ENCODE measurements at regions not wholly inside any gene's neighbourhood (a gene's known extent, or its start where the extent isn't known, plus 50 kb on each side); places are given as distances from the start of the nearest gene placed in this dataset.

DNA sequence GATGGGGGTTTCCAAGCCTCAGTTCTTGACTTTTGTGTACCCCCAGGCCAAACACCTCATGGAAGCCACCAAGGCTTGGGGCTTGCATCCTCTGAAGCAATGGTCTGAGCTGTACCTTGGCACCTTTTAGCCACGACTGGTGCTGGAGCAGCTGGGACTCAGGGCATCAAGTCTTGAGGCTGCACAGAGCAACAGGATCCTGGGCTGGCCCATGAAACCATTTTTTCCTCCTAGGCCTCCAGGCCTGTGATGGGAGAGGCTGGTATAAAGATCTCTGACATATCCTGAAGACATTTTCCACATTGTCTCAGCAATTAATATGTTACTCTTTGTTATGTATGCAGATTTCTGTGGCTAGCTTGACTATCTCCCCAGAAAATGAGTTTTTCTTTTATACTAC is 269.1 kb upstream of the TBX18 start:
- Histone ChIP-seq H3K9me3 (ENCODE audit: control insufficient read depth, insufficient read depth, low read length) (0 out of 2 replicates have a peak, but pooled peaks cover 2% of the 10 kb centered on the region), H3K56ac (ENCODE audit: extremely low read depth, insufficient read depth, low read length) (no peak overlapping the region), H3K4me3 (ENCODE audit: insufficient read depth, low read depth, low read length) (no peak overlapping the region), H3K36me3 (ENCODE audit: control insufficient read depth, insufficient read depth, low read length) (no peaks in the 10 kb centered on the region), H3K18ac (ENCODE audit: low read depth, low read length) (no peak overlapping the region), H2BK120ac (ENCODE audit: low read depth, low read length) (no peak overlapping the region), H2AK9ac (replicated peaks; ENCODE audit: low read depth, low read length, poor library complexity) (no peak overlapping the region), H3K27me3 (ENCODE audit: control insufficient read depth, insufficient read depth, low read length) (no peaks in the 10 kb centered on the region), H3K4me1 (ENCODE audit: control insufficient read depth, insufficient read depth, low read length) (no peaks in the 10 kb centered on the region), H4K8ac (ENCODE audit: low read depth in 2 of 2, low read length in 2 of 2) (no peak overlapping the region), H3K79me1 (ENCODE audit: low read depth in 1 of 2, low read length in 2 of 2) (no peaks in the 10 kb centered on the region), H4K5ac (ENCODE audit: low read depth, low read length) (no peak overlapping the region), H3K4me2 (ENCODE audit: low read depth, low read length) (no peak overlapping the region), H4K91ac (ENCODE audit: insufficient read depth, low read depth, low read length) (no peak overlapping the region), H3K23ac (ENCODE audit: low read depth, low read length) (no peak overlapping the region), H4K20me1 (ENCODE audit: insufficient read depth, low read length) (no peaks in the 10 kb centered on the region), H3K4ac (ENCODE audit: low read depth, low read length) (no peak overlapping the region), H2BK5ac (ENCODE audit: low read depth, low read length, poor library complexity, severe bottlenecking) (no peak overlapping the region), H2BK15ac (ENCODE audit: low read depth, low read length) (no peak overlapping the region), H2BK20ac (ENCODE audit: low read depth, low read length) (no peak overlapping the region), H2AK5ac (ENCODE audit: low read depth, low read length) (no peak overlapping the region), H3K9ac (ENCODE audit: low read depth, low read length) (no peak overlapping the region), H2AFZ (replicated peaks; ENCODE audit: low read length, poor library complexity) (no peak overlapping the region), H3K27ac (ENCODE audit: insufficient read depth, low read length) (no peak overlapping the region), H3K9me1 (ENCODE audit: insufficient read depth, low read length) (no peaks in the 10 kb centered on the region), H3K14ac (replicated peaks; ENCODE audit: low read depth, low read length) (no peak overlapping the region)
- WGBS, 2 experiments (ENCODE audit: extremely low coverage in 2 of 2, insufficient read length in 1 of 2): no CpG with 5 or more reads among the region's 1 CpG
- intact Hi-C loops (cut with micrococcal nuclease): no loop called here
- in situ Hi-C loops (cut with MboI; ENCODE audit: low sequenced_read_pairs): no loop called here
- ChIA-PET POLR2A (ENCODE audit: unreplicated experiment) (no interaction called here), CTCF (no interaction called here)
- TF ChIP-seq CEBPB (IDR thresholded peaks at IDR 0.05; ENCODE audit: low read depth, low read length): no peak
- TF ChIP-seq MAZ (IDR thresholded peaks at IDR 0.05; ENCODE audit: borderline replicate concordance, low read depth, low read length): no peak
- no peak for TF ChIP-seq MAFK (IDR thresholded peaks at IDR 0.05; ENCODE audit: low read depth, low read length)
- no peak for TF ChIP-seq NFE2L2 (IDR thresholded peaks at IDR 0.05; ENCODE audit: low read depth, low read length)
- no peak for TF ChIP-seq RAD21 (IDR thresholded peaks at IDR 0.05; ENCODE audit: low read length)
- no peak for TF ChIP-seq FOS (IDR thresholded peaks at IDR 0.05; ENCODE audit: low read depth, low read length)
- no peak for TF ChIP-seq RCOR1 (IDR thresholded peaks at IDR 0.05; ENCODE audit: insufficient replicate concordance, low read length)
- TF ChIP-seq BHLHE40 (IDR thresholded peaks at IDR 0.05; ENCODE audit: low read depth, low read length): no peak
- TF ChIP-seq MXI1 (IDR thresholded peaks at IDR 0.05; ENCODE audit: borderline replicate concordance, low read depth, low read length): no peak
- no peak for TF ChIP-seq SMC3 (IDR thresholded peaks at IDR 0.05; ENCODE audit: low read depth, low read length)
- TF ChIP-seq, protein P1, sequence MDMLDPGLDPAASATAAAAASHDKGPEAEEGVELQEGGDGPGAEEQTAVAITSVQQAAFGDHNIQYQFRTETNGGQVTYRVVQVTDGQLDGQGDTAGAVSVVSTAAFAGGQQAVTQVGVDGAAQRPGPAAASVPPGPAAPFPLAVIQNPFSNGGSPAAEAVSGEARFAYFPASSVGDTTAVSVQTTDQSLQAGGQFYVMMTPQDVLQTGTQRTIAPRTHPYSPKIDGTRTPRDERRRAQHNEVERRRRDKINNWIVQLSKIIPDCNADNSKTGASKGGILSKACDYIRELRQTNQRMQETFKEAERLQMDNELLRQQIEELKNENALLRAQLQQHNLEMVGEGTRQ (IDR thresholded peaks at IDR 0.05; ENCODE audit: low read depth, low read length): no peak
- TF ChIP-seq, protein P2, sequence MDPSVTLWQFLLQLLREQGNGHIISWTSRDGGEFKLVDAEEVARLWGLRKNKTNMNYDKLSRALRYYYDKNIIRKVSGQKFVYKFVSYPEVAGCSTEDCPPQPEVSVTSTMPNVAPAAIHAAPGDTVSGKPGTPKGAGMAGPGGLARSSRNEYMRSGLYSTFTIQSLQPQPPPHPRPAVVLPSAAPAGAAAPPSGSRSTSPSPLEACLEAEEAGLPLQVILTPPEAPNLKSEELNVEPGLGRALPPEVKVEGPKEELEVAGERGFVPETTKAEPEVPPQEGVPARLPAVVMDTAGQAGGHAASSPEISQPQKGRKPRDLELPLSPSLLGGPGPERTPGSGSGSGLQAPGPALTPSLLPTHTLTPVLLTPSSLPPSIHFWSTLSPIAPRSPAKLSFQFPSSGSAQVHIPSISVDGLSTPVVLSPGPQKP (IDR thresholded peaks at IDR 0.05; ENCODE audit: borderline replicate concordance, low read depth, low read length): no peak
- no peak for TF ChIP-seq POLR2A (IDR thresholded peaks at IDR 0.05; ENCODE audit: low read depth, low read length)
- TF ChIP-seq, protein P3, sequence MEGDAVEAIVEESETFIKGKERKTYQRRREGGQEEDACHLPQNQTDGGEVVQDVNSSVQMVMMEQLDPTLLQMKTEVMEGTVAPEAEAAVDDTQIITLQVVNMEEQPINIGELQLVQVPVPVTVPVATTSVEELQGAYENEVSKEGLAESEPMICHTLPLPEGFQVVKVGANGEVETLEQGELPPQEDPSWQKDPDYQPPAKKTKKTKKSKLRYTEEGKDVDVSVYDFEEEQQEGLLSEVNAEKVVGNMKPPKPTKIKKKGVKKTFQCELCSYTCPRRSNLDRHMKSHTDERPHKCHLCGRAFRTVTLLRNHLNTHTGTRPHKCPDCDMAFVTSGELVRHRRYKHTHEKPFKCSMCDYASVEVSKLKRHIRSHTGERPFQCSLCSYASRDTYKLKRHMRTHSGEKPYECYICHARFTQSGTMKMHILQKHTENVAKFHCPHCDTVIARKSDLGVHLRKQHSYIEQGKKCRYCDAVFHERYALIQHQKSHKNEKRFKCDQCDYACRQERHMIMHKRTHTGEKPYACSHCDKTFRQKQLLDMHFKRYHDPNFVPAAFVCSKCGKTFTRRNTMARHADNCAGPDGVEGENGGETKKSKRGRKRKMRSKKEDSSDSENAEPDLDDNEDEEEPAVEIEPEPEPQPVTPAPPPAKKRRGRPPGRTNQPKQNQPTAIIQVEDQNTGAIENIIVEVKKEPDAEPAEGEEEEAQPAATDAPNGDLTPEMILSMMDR (conservative IDR thresholded peaks at IDR 0.05; ENCODE audit: low read depth, low read length): no peak
- no peak for TF ChIP-seq CHD1 (IDR thresholded peaks at IDR 0.05; ENCODE audit: low read depth, low read length)
- no peak for TF ChIP-seq RFX5 (IDR thresholded peaks at IDR 0.05; ENCODE audit: low read depth, low read length)
- ATAC-seq (ENCODE audit: low read depth) (no peak), DNase-seq (no peak)
- no TSS peak for BruUV-seq (replicated peaks)
- dilution Hi-C loops (cut with HindIII; ENCODE audit: low sequenced_read_pairs, unreplicated experiment): no loop called here

Measured in IMR-90 (cell line).